GM21717 (cell line): ENCODE measurements at regions not wholly inside any gene's neighbourhood (a gene's known extent, or its start where the extent isn't known, plus 50 kb on each side); places are given as distances from the start of the nearest gene placed in this dataset.
"Not testable (repeated sequence)": the region's sequence is repeated elsewhere in the genome, so short reads cannot be mapped to it uniquely, and the experiment has no call there.

Experiments used
- ATAC-seq: cut with Tn5 transposase; IDR thresholded peaks from one replicate; pipeline ENCODE4 v1.9.1; 2021; ENCODE audit warnings: mild to moderate bottlenecking, moderate library complexity; ENCODE audit not compliant: unreplicated experiment

- ATAC-seq = no peak
Measured at GRCh38 chr13:80180740-80181355, 160.1 kb downstream of the SPRY2 start.

GRCh38 chr13:80177327-80177726 lies 163.6 kb downstream of the SPRY2 start:
- ATAC-seq = no peak

- no peak for ATAC-seq
Measured at GRCh38 chr13:80173224-80173623, 167.7 kb downstream of the SPRY2 start.

GRCh38 chr13:80171096-80171495 lies 169.8 kb downstream of the SPRY2 start:
- no peak for ATAC-seq

GRCh38 chr13:80168089-80168850 lies 172.7 kb downstream of the SPRY2 start:
- ATAC-seq = no peak

- ATAC-seq = no peak
Measured at GRCh38 chr13:80166352-80166751, 174.6 kb downstream of the SPRY2 start.

- ATAC-seq = no peak
Measured at GRCh38 chr13:80164462-80164861, 176.5 kb downstream of the SPRY2 start.

GRCh38 chr13:80161896-80162295 lies 179.0 kb downstream of the SPRY2 start:
- no peak for ATAC-seq

GRCh38 chr13:80161219-80161618 lies 179.7 kb downstream of the SPRY2 start:
- no peak for ATAC-seq

- ATAC-seq = no peak
Measured at GRCh38 chr13:80160110-80160509, 180.8 kb downstream of the SPRY2 start.

GRCh38 chr13:80157261-80157932 lies 183.5 kb downstream of the SPRY2 start:
- no peak for ATAC-seq

GRCh38 chr13:80152142-80152541 lies 188.8 kb downstream of the SPRY2 start:
- ATAC-seq = not testable (repeated sequence)

GRCh38 chr13:80151016-80151415 lies 189.9 kb downstream of the SPRY2 start:
- no peak for ATAC-seq

GRCh38 chr13:80149736-80150135 lies 191.2 kb downstream of the SPRY2 start:
- no peak for ATAC-seq

GRCh38 chr13:80145171-80145690 lies 195.7 kb downstream of the SPRY2 start:
- no peak for ATAC-seq

GRCh38 chr13:80144493-80144892 lies 196.4 kb downstream of the SPRY2 start:
- no peak for ATAC-seq

GRCh38 chr13:80141123-80141849 lies 199.6 kb downstream of the SPRY2 start:
- no peak for ATAC-seq

- no peak for ATAC-seq
Measured at GRCh38 chr13:80140685-80141084, 200.2 kb downstream of the SPRY2 start.

- ATAC-seq = no peak
Measured at GRCh38 chr13:80139196-80139595, 201.7 kb downstream of the SPRY2 start.

- no peak for ATAC-seq
Measured at GRCh38 chr13:80137994-80138393, 202.9 kb downstream of the SPRY2 start.

GRCh38 chr13:80134346-80134745 lies 206.6 kb downstream of the SPRY2 start:
- ATAC-seq = no peak
